ENCODE measurements at regions not wholly inside any gene's neighbourhood (a gene's known extent, or its start where the extent isn't known, plus 50 kb on each side); places are given as distances from the start of the nearest gene placed in this dataset.

- TF ChIP-seq CTCF (IDR thresholded peaks at IDR 0.05; ENCODE audit: insufficient read depth, low read length, poor library complexity, severe bottlenecking) (no peak), EZH2phosphoT487 (conservative IDR thresholded peaks at IDR 0.05; ENCODE audit: low read length) (no peak)
These were observed 63.7 kb upstream of the ARID5B start for GRCh38 chr10:61837755-61838171.
